ENCODE measurements at regions not wholly inside any gene's neighbourhood (a gene's known extent, or its start where the extent isn't known, plus 50 kb on each side); places are given as distances from the start of the nearest gene placed in this dataset.

GRCh38 chr10:123415523-123415922, 250.6 kb upstream of the GPR26 start:
- no peaks in the 10 kb centered on the region for H4K20me1 ChIP-seq (replicated peaks; ENCODE audit: control insufficient read depth, insufficient read depth, low read length)
- intact Hi-C loops (cut with micrococcal nuclease), result no loop called here
- no peak for FAIRE-seq
- no peaks in the 10 kb centered on the region for H3K4me1 ChIP-seq (replicated peaks in 1 of 2; ENCODE audit: control insufficient read depth in 2 of 2, insufficient read depth in 2 of 2, low read length in 2 of 2)
- DNase-seq (ENCODE audit: extremely low read depth in 1 of 4, low spot score in 3 of 4), result no peak
- no TSS peak for BruUV-seq (replicated peaks)
- POLR2A ChIA-PET, result no interaction called here
- H3K9ac ChIP-seq (ENCODE audit: insufficient read depth in 1 of 2, low read depth in 2 of 2, low read length in 2 of 2), result no peak overlapping the region
- no peaks in the 10 kb centered on the region for H3K79me2 ChIP-seq (ENCODE audit: control insufficient read depth, insufficient read depth, low read length)
- CTCF ChIA-PET (ENCODE audit: low intra/inter-chr PET ratio), result no interaction called here
- no peak for TF ChIP-seq ASH1L (IDR thresholded peaks at IDR 0.05; ENCODE audit: borderline replicate concordance, low read depth, partially characterized antibody)
- no peak for TF ChIP-seq PRDM10 (IDR thresholded peaks at IDR 0.05; ENCODE audit: partially characterized antibody)
- no peak for TF ChIP-seq ZKSCAN1 (IDR thresholded peaks at IDR 0.05; ENCODE audit: low read depth, low read length)
- TF ChIP-seq CREB1 (IDR thresholded peaks at IDR 0.05), result no peak
- TF ChIP-seq CREB1 (CRISPR knock-in tag; IDR thresholded peaks at IDR 0.05), result no peak
- no peak for TF ChIP-seq NFXL1 (CRISPR knock-in tag; IDR thresholded peaks at IDR 0.05)
- no peak for TF ChIP-seq RFX5 (IDR thresholded peaks at IDR 0.05; ENCODE audit: low read depth, low read length)
- TF ChIP-seq PYGO2 (tag; IDR thresholded peaks at IDR 0.05), result no peak
- no peak for TF ChIP-seq ARID3B (CRISPR knock-in tag; IDR thresholded peaks at IDR 0.05; ENCODE audit: borderline replicate concordance)
- TF ChIP-seq, protein P1, sequence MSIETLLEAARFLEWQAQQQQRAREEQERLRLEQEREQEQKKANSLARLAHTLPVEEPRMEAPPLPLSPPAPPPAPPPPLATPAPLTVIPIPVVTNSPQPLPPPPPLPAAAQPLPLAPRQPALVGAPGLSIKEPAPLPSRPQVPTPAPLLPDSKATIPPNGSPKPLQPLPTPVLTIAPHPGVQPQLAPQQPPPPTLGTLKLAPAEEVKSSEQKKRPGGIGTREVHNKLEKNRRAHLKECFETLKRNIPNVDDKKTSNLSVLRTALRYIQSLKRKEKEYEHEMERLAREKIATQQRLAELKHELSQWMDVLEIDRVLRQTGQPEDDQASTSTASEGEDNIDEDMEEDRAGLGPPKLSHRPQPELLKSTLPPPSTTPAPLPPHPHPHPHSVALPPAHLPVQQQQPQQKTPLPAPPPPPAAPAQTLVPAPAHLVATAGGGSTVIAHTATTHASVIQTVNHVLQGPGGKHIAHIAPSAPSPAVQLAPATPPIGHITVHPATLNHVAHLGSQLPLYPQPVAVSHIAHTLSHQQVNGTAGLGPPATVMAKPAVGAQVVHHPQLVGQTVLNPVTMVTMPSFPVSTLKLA (conservative IDR thresholded peaks at IDR 0.05), result no peak
- no peak for TF ChIP-seq DDX20 (tag; IDR thresholded peaks at IDR 0.05; ENCODE audit: low read depth)
- TF ChIP-seq PHB (CRISPR knock-in tag; IDR thresholded peaks at IDR 0.05), result no peak
- TF ChIP-seq KAT7 (CRISPR knock-in tag; IDR thresholded peaks at IDR 0.05; ENCODE audit: borderline replicate concordance), result no peak
- H3K27me3 ChIP-seq (ENCODE audit: control insufficient read depth in 2 of 2, insufficient read depth in 2 of 2, low read length in 2 of 2), result no peaks in the 10 kb centered on the region
- WGBS (ENCODE audit: insufficient coverage, low coverage, missing lambda C conversion rate), result 0% methylated on average over 4 of the region's 4 CpGs
- H3K36me3 ChIP-seq (ENCODE audit: control insufficient read depth, insufficient read depth, low read length), result no peaks in the 10 kb centered on the region
- no peak overlapping the region for H3K4me3 ChIP-seq
- H3K4me2 ChIP-seq (ENCODE audit: insufficient read depth, low read length), result no peak overlapping the region
- ATAC-seq, result no peak
- no peak overlapping the region for H3K27ac ChIP-seq (ENCODE audit: extremely low read depth, low read depth, low read length)
- in situ Hi-C loops (cut with MboI), result no loop called here
- H3K9me1 ChIP-seq (ENCODE audit: control insufficient read depth, insufficient read depth, low read length), result no peaks in the 10 kb centered on the region
- no peaks in the 10 kb centered on the region for H3K9me3 ChIP-seq (replicated peaks; ENCODE audit: control insufficient read depth, insufficient read depth, low read depth, low read length)
- no peak overlapping the region for H2AFZ ChIP-seq (ENCODE audit: low read depth, low read length)
